ENCODE measurements at regions not wholly inside any gene's neighbourhood (a gene's known extent, or its start where the extent isn't known, plus 50 kb on each side); places are given as distances from the start of the nearest gene placed in this dataset.

DNA sequence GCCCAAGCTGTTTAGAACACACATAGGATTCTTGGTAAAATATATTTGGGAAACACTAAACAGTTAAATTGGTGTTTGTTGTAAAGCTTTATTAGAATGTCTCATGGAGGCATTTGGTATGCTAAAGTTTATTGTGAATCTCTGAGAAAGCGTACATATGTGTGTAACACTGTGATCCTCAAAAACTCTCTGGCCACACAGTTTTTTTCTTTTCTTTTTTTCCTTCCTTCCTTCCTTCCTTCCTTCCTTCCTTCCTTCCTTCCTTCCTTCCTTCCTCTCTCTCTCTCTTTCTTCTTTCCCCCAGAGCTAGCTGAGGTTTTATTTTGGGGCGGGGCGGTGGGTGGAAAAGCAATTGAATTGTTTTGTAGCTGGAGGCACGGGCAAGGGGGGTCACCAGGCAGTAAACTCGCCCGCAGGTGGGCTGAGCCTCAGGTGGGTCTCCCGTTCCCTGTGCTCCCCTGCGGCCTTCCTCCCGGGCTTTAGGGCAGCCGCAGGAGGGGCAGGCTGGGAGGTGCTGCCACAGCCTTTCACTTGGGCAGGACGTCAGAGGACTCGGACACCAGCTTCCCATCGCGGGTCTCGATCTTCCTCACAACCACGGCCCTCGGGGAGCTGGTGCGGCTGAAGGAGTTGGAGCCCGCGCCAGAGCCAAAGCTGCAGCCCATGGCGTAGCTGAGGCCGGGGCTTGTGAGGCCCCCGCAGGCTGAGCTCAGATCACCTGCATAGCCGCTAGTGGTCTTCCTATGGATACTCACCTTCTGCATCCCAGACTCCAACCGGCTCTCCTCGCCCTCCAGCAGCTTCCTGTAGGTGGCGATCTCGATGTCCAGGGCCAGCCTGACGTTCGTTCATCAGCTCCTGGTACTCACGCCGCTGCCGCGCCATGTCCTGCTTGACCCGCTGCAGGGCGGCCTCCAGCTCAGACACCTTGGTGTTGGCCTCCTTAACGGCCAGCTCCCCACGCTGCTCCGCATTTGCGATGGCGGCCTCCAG lies 459.0 kb downstream of the GATA3 start:
- no peak for ATAC-seq
- TF ChIP-seq CSRNP3 (CRISPR knock-in tag; IDR thresholded peaks at IDR 0.05) = no peak
- no peak for TF ChIP-seq TOX (CRISPR knock-in tag; IDR thresholded peaks at IDR 0.05; ENCODE audit: borderline replicate concordance)
- no peak for TF ChIP-seq ESRRG (CRISPR knock-in tag; IDR thresholded peaks at IDR 0.05)

- no peak for ATAC-seq
- TF ChIP-seq ZFP30 (CRISPR knock-in tag; IDR thresholded peaks at IDR 0.05) = no peak
- no peak for TF ChIP-seq RARB (CRISPR knock-in tag; IDR thresholded peaks at IDR 0.05)
- no peak for TF ChIP-seq ARNTL (CRISPR knock-in tag; IDR thresholded peaks at IDR 0.05; ENCODE audit: borderline replicate concordance, low read depth)
- no peak for TF ChIP-seq CSDC2 (CRISPR knock-in tag; IDR thresholded peaks at IDR 0.05)
- TF ChIP-seq, protein P1, sequence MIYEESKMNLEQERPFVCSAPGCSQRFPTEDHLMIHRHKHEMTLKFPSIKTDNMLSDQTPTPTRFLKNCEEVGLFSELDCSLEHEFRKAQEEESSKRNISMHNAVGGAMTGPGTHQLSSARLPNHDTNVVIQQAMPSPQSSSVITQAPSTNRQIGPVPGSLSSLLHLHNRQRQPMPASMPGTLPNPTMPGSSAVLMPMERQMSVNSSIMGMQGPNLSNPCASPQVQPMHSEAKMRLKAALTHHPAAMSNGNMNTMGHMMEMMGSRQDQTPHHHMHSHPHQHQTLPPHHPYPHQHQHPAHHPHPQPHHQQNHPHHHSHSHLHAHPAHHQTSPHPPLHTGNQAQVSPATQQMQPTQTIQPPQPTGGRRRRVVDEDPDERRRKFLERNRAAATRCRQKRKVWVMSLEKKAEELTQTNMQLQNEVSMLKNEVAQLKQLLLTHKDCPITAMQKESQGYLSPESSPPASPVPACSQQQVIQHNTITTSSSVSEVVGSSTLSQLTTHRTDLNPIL (CRISPR knock-in tag; IDR thresholded peaks at IDR 0.05; ENCODE audit: low read depth) = no peak
- TF ChIP-seq OSR1 (CRISPR knock-in tag; IDR thresholded peaks at IDR 0.05) = no peak
- no peak for TF ChIP-seq TCF4 (CRISPR knock-in tag; IDR thresholded peaks at IDR 0.05; ENCODE audit: borderline replicate concordance)
- no peak for TF ChIP-seq ZNF70 (CRISPR knock-in tag; IDR thresholded peaks at IDR 0.05)
- no peak for TF ChIP-seq BACH2 (CRISPR knock-in tag; IDR thresholded peaks at IDR 0.05; ENCODE audit: borderline replicate concordance)
- TF ChIP-seq, protein P2, sequence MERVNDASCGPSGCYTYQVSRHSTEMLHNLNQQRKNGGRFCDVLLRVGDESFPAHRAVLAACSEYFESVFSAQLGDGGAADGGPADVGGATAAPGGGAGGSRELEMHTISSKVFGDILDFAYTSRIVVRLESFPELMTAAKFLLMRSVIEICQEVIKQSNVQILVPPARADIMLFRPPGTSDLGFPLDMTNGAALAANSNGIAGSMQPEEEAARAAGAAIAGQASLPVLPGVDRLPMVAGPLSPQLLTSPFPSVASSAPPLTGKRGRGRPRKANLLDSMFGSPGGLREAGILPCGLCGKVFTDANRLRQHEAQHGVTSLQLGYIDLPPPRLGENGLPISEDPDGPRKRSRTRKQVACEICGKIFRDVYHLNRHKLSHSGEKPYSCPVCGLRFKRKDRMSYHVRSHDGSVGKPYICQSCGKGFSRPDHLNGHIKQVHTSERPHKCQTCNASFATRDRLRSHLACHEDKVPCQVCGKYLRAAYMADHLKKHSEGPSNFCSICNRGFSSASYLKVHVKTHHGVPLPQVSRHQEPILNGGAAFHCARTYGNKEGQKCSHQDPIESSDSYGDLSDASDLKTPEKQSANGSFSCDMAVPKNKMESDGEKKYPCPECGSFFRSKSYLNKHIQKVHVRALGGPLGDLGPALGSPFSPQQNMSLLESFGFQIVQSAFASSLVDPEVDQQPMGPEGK (CRISPR knock-in tag; IDR thresholded peaks at IDR 0.05; ENCODE audit: borderline replicate concordance) = no peak
- no peak for TF ChIP-seq SNAI2 (CRISPR knock-in tag; IDR thresholded peaks at IDR 0.05)
- no peak for TF ChIP-seq GLIS3 (CRISPR knock-in tag; IDR thresholded peaks at IDR 0.05)
- TF ChIP-seq ZC3H10 (CRISPR knock-in tag; IDR thresholded peaks at IDR 0.05) = no peak
- TF ChIP-seq ESRRG (CRISPR knock-in tag; IDR thresholded peaks at IDR 0.05) = no peak
- no peak for TF ChIP-seq ZNF8 (CRISPR knock-in tag; IDR thresholded peaks at IDR 0.05)
- TF ChIP-seq, protein P3, sequence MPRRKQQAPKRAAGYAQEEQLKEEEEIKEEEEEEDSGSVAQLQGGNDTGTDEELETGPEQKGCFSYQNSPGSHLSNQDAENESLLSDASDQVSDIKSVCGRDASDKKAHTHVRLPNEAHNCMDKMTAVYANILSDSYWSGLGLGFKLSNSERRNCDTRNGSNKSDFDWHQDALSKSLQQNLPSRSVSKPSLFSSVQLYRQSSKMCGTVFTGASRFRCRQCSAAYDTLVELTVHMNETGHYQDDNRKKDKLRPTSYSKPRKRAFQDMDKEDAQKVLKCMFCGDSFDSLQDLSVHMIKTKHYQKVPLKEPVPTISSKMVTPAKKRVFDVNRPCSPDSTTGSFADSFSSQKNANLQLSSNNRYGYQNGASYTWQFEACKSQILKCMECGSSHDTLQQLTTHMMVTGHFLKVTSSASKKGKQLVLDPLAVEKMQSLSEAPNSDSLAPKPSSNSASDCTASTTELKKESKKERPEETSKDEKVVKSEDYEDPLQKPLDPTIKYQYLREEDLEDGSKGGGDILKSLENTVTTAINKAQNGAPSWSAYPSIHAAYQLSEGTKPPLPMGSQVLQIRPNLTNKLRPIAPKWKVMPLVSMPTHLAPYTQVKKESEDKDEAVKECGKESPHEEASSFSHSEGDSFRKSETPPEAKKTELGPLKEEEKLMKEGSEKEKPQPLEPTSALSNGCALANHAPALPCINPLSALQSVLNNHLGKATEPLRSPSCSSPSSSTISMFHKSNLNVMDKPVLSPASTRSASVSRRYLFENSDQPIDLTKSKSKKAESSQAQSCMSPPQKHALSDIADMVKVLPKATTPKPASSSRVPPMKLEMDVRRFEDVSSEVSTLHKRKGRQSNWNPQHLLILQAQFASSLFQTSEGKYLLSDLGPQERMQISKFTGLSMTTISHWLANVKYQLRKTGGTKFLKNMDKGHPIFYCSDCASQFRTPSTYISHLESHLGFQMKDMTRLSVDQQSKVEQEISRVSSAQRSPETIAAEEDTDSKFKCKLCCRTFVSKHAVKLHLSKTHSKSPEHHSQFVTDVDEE (CRISPR knock-in tag; IDR thresholded peaks at IDR 0.05) = no peak
- TF ChIP-seq CSRNP3 (CRISPR knock-in tag; IDR thresholded peaks at IDR 0.05) = no peak
- no peak for TF ChIP-seq ZFP3 (CRISPR knock-in tag; IDR thresholded peaks at IDR 0.05)
These were observed 465.9 kb downstream of the GATA3 start for GRCh38 chr10:8520382-8520781.

- no peak for ATAC-seq
- no peak for TF ChIP-seq RARB (CRISPR knock-in tag; IDR thresholded peaks at IDR 0.05)
- TF ChIP-seq CSDC2 (CRISPR knock-in tag; IDR thresholded peaks at IDR 0.05) = no peak
- TF ChIP-seq ARNTL (CRISPR knock-in tag; IDR thresholded peaks at IDR 0.05; ENCODE audit: borderline replicate concordance, low read depth) = no peak
- no peak for TF ChIP-seq ZC3H10 (CRISPR knock-in tag; IDR thresholded peaks at IDR 0.05)
- TF ChIP-seq, protein P4, sequence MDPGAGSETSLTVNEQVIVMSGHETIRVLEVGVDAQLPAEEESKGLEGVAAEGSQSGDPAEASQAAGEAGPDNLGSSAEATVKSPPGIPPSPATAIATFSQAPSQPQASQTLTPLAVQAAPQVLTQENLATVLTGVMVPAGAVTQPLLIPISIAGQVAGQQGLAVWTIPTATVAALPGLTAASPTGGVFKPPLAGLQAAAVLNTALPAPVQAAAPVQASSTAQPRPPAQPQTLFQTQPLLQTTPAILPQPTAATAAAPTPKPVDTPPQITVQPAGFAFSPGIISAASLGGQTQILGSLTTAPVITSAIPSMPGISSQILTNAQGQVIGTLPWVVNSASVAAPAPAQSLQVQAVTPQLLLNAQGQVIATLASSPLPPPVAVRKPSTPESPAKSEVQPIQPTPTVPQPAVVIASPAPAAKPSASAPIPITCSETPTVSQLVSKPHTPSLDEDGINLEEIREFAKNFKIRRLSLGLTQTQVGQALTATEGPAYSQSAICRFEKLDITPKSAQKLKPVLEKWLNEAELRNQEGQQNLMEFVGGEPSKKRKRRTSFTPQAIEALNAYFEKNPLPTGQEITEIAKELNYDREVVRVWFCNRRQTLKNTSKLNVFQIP (CRISPR knock-in tag; IDR thresholded peaks at IDR 0.05; ENCODE audit: borderline replicate concordance, low read depth) = no peak
- TF ChIP-seq, protein P2 (CRISPR knock-in tag; IDR thresholded peaks at IDR 0.05; ENCODE audit: borderline replicate concordance) = no peak
- no peak for TF ChIP-seq ZNF70 (CRISPR knock-in tag; IDR thresholded peaks at IDR 0.05)
- TF ChIP-seq, protein P1 (CRISPR knock-in tag; IDR thresholded peaks at IDR 0.05; ENCODE audit: low read depth) = no peak
- TF ChIP-seq OSR1 (CRISPR knock-in tag; IDR thresholded peaks at IDR 0.05) = no peak
- TF ChIP-seq ESRRG (CRISPR knock-in tag; IDR thresholded peaks at IDR 0.05) = no peak
- TF ChIP-seq BACH2 (CRISPR knock-in tag; IDR thresholded peaks at IDR 0.05; ENCODE audit: borderline replicate concordance) = no peak
- TF ChIP-seq SNAI2 (CRISPR knock-in tag; IDR thresholded peaks at IDR 0.05) = no peak
These were observed 473.3 kb downstream of the GATA3 start for GRCh38 chr10:8527773-8528172.
